GM23248 (cell line): ENCODE measurements at regions not wholly inside any gene's neighbourhood (a gene's known extent, or its start where the extent isn't known, plus 50 kb on each side); places are given as distances from the start of the nearest gene placed in this dataset.

Source experiments
- EZH2 ChIP-seq: fragments of 200-600 bp; sonication (generic); IDR thresholded peaks from 2 replicates; pipeline ENCODE4 v1.6.1; 2018; ENCODE audit warnings: antibody characterized with exemption, mild to moderate bottlenecking; ENCODE audit not compliant: insufficient read depth, poor library complexity, severe bottlenecking
- EZH2phosphoT487 ChIP-seq: fragments of 200-600 bp; sonication (generic); IDR thresholded peaks from 2 replicates; pipeline ENCODE4 v1.6.1; 2018; ENCODE audit warnings: antibody characterized with exemption, moderate library complexity, mild to moderate bottlenecking, low read depth; ENCODE audit not compliant: insufficient read depth

GRCh38 chr3:75296858-75297257, 367.3 kb upstream of the FRG2C start:
- TF ChIP-seq EZH2 (no peak), EZH2phosphoT487 (no peak)
